ENCODE measurements at regions not wholly inside any gene's neighbourhood (a gene's known extent, or its start where the extent isn't known, plus 50 kb on each side); places are given as distances from the start of the nearest gene placed in this dataset.

- no peak overlapping the region for H3K27ac ChIP-seq
- TF ChIP-seq CTCF (IDR thresholded peaks at IDR 0.05), result no peak
- no peak for TF ChIP-seq ZFX (IDR thresholded peaks at IDR 0.05; ENCODE audit: borderline replicate concordance)
Measured at GRCh38 chrX:15916704-15917084, 62.1 kb upstream of the AP1S2 start.

- H3K27ac ChIP-seq, result no peak overlapping the region
- no peak for TF ChIP-seq CTCF (IDR thresholded peaks at IDR 0.05)
- TF ChIP-seq ZFX (IDR thresholded peaks at IDR 0.05; ENCODE audit: borderline replicate concordance), result no peak
Measured at GRCh38 chrX:15915959-15916703, 61.5 kb upstream of the AP1S2 start.

- TF ChIP-seq ZFX (IDR thresholded peaks at IDR 0.05; ENCODE audit: borderline replicate concordance) (no peak), CTCF (IDR thresholded peaks at IDR 0.05) (no peak)
- no peak overlapping the region for H3K27ac ChIP-seq
Measured at GRCh38 chrX:15914486-15914885, 59.9 kb upstream of the AP1S2 start.

GRCh38 chrX:15913146-15913545 lies 58.5 kb upstream of the AP1S2 start:
- no peak overlapping the region for H3K27ac ChIP-seq
- no peak for TF ChIP-seq ZFX (IDR thresholded peaks at IDR 0.05; ENCODE audit: borderline replicate concordance)
- TF ChIP-seq CTCF (IDR thresholded peaks at IDR 0.05), result no peak

- no peak overlapping the region for H3K27ac ChIP-seq
- TF ChIP-seq ZFX (IDR thresholded peaks at IDR 0.05; ENCODE audit: borderline replicate concordance), result no peak
- TF ChIP-seq CTCF (IDR thresholded peaks at IDR 0.05), result no peak
Measured at GRCh38 chrX:15911734-15912550, 57.3 kb upstream of the AP1S2 start.

- no peak for TF ChIP-seq ZFX (IDR thresholded peaks at IDR 0.05; ENCODE audit: borderline replicate concordance)
- TF ChIP-seq CTCF (IDR thresholded peaks at IDR 0.05), result no peak
- H3K27ac ChIP-seq, result no peak overlapping the region
Measured at GRCh38 chrX:15909605-15910004, 55.0 kb upstream of the AP1S2 start.
